Progenitor cell of endocrine pancreas (in vitro differentiated cells): ENCODE measurements at regions not wholly inside any gene's neighbourhood (a gene's known extent, or its start where the extent isn't known, plus 50 kb on each side); places are given as distances from the start of the nearest gene placed in this dataset.

Experiments
- DNase-seq: peaks from one replicate; pipeline ENCODE4 v3.0.0; 2021; ENCODE audit warnings: low spot score; ENCODE audit not compliant: unreplicated experiment
- H3K27ac Mint-ChIP-seq: 2 replicates; pipeline ENCODE4 v1.8.0; 2021; ENCODE audit warnings: mild to moderate bottlenecking, moderate library complexity, mixed read lengths
- H3K27me3 Mint-ChIP-seq: 2 replicates; pipeline ENCODE4 v1.8.0; 2021; ENCODE audit warnings: mixed read lengths
- H3K36me3 Mint-ChIP-seq: 2 replicates; pipeline ENCODE4 v1.8.0; 2022; ENCODE audit warnings: mixed read lengths; ENCODE audit not compliant: insufficient read depth
- H3K4me1 Mint-ChIP-seq: 2 replicates; pipeline ENCODE4 v1.8.0; 2021; ENCODE audit warnings: low read depth, mixed read lengths
- H3K4me3 Mint-ChIP-seq: 2 replicates; pipeline ENCODE4 v1.8.0; 2021; ENCODE audit warnings: low read depth, mild to moderate bottlenecking, moderate library complexity, mixed read lengths
- H3K9me3 Mint-ChIP-seq: 2 replicates; pipeline ENCODE4 v1.8.0; 2021; ENCODE audit warnings: low read depth, mixed read lengths
- CTCF ChIP-seq: fragments of 200-600 bp; sonication (generic); IDR thresholded peaks from one replicate; pipeline ENCODE4 v1.5.0; 2021; ENCODE audit warnings: antibody characterized with exemption, mild to moderate bottlenecking; ENCODE audit not compliant: unreplicated experiment

GRCh38 chr5:68538814-68539420 lies 323.4 kb downstream of the PIK3R1 start:
- H3K27me3 Mint-ChIP-seq = peaks cover 6% of the 10 kb centered on the region
- H3K4me1 Mint-ChIP-seq = peaks cover 14% of the 10 kb centered on the region
- peak overlapping the region; percentile 59 for H3K27ac Mint-ChIP-seq
- no peak for TF ChIP-seq CTCF
- no peak for DNase-seq
- no peak overlapping the region for H3K4me3 Mint-ChIP-seq
- H3K36me3 Mint-ChIP-seq = no peaks in the 10 kb centered on the region
- no peaks in the 10 kb centered on the region for H3K9me3 Mint-ChIP-seq

GRCh38 chr5:68540798-68541590 lies 325.4 kb downstream of the PIK3R1 start:
- no peak for TF ChIP-seq CTCF
- no peaks in the 10 kb centered on the region for H3K9me3 Mint-ChIP-seq
- peaks cover 6% of the 10 kb centered on the region for H3K4me1 Mint-ChIP-seq
- H3K27ac Mint-ChIP-seq = no peak overlapping the region
- DNase-seq = no peak
- H3K4me3 Mint-ChIP-seq = no peak overlapping the region
- peaks cover 3% of the 10 kb centered on the region for H3K27me3 Mint-ChIP-seq
- H3K36me3 Mint-ChIP-seq = no peaks in the 10 kb centered on the region

GRCh38 chr5:68542207-68542606 lies 326.7 kb downstream of the PIK3R1 start:
- no peak overlapping the region for H3K27ac Mint-ChIP-seq
- H3K27me3 Mint-ChIP-seq = peaks cover 3% of the 10 kb centered on the region
- no peak overlapping the region for H3K4me3 Mint-ChIP-seq
- peaks cover 6% of the 10 kb centered on the region for H3K4me1 Mint-ChIP-seq
- H3K9me3 Mint-ChIP-seq = no peaks in the 10 kb centered on the region
- no peaks in the 10 kb centered on the region for H3K36me3 Mint-ChIP-seq
- DNase-seq = no peak
- TF ChIP-seq CTCF = no peak

- H3K4me3 Mint-ChIP-seq = no peak overlapping the region
- H3K4me1 Mint-ChIP-seq = peaks cover 6% of the 10 kb centered on the region
- H3K9me3 Mint-ChIP-seq = no peaks in the 10 kb centered on the region
- DNase-seq = no peak
- TF ChIP-seq CTCF = no peak
- no peak overlapping the region for H3K27ac Mint-ChIP-seq
- peaks cover 3% of the 10 kb centered on the region for H3K27me3 Mint-ChIP-seq
- H3K36me3 Mint-ChIP-seq = no peaks in the 10 kb centered on the region
Measured at GRCh38 chr5:68543212-68543611, 327.7 kb downstream of the PIK3R1 start.

GRCh38 chr5:68544091-68544647 lies 328.6 kb downstream of the PIK3R1 start:
- Mint-ChIP-seq H3K4me3 (no peak overlapping the region), H3K36me3 (no peaks in the 10 kb centered on the region), H3K27me3 (peaks cover 3% of the 10 kb centered on the region), H3K4me1 (peaks cover 8% of the 10 kb centered on the region), H3K9me3 (peaks cover 3% of the 10 kb centered on the region), H3K27ac (no peak overlapping the region)
- no peak for TF ChIP-seq CTCF
- DNase-seq = no peak
